ENCODE measurements at regions not wholly inside any gene's neighbourhood (a gene's known extent, or its start where the extent isn't known, plus 50 kb on each side); places are given as distances from the start of the nearest gene placed in this dataset.
"Not testable (repeated sequence)": the region's sequence is repeated elsewhere in the genome, so short reads cannot be mapped to it uniquely, and the experiment has no call there.

GRCh38 chr6:120786682-120787081 lies 547.6 kb downstream of the TBC1D32 start:
- DNase-seq: no peak

- DNase-seq: no peak
Measured at GRCh38 chr6:120786256-120786655, 548.0 kb downstream of the TBC1D32 start.

GRCh38 chr6:120785459-120786086 lies 548.7 kb downstream of the TBC1D32 start:
- no peak for DNase-seq

- no peak for DNase-seq
Measured at GRCh38 chr6:120779441-120779840, 554.8 kb downstream of the TBC1D32 start.

- DNase-seq: no peak
Measured at GRCh38 chr6:120775698-120776097, 558.6 kb downstream of the TBC1D32 start.

GRCh38 chr6:120774275-120774674 lies 560.0 kb downstream of the TBC1D32 start:
- DNase-seq: no peak

- no peak for DNase-seq
Measured at GRCh38 chr6:120771019-120771418, 563.3 kb downstream of the TBC1D32 start.

GRCh38 chr6:120764312-120764711 lies 570.0 kb downstream of the TBC1D32 start:
- no peak for DNase-seq

- DNase-seq: no peak
Measured at GRCh38 chr6:120759570-120759969, 574.7 kb downstream of the TBC1D32 start.

GRCh38 chr6:120748574-120748973 lies 585.7 kb downstream of the TBC1D32 start:
- not testable (repeated sequence) for DNase-seq

- DNase-seq: no peak
Measured at GRCh38 chr6:120736740-120737139, 597.5 kb downstream of the TBC1D32 start.

GRCh38 chr6:120735641-120736040 lies 598.6 kb downstream of the TBC1D32 start:
- no peak for DNase-seq

GRCh38 chr6:120711255-120711654 lies 623.0 kb downstream of the TBC1D32 start:
- no peak for DNase-seq

GRCh38 chr6:120700001-120700400 lies 634.3 kb downstream of the TBC1D32 start:
- no peak for DNase-seq

- DNase-seq: no peak
Measured at GRCh38 chr6:120686492-120686891, 647.8 kb downstream of the TBC1D32 start.

- DNase-seq: no peak
Measured at GRCh38 chr6:120682145-120682544, 652.1 kb downstream of the TBC1D32 start.

GRCh38 chr6:120681204-120681603 lies 653.1 kb downstream of the TBC1D32 start:
- DNase-seq: no peak

GRCh38 chr6:120675886-120676285 lies 658.4 kb downstream of the TBC1D32 start:
- DNase-seq: no peak

GRCh38 chr6:120671519-120671918 lies 662.8 kb downstream of the TBC1D32 start:
- no peak for DNase-seq

GRCh38 chr6:120652506-120652905 lies 681.8 kb downstream of the TBC1D32 start:
- no peak for DNase-seq

GRCh38 chr6:120648713-120649112 lies 685.6 kb downstream of the TBC1D32 start:
- no peak for DNase-seq

- DNase-seq: no peak
Measured at GRCh38 chr6:120646101-120646500, 688.2 kb downstream of the TBC1D32 start.

GRCh38 chr6:120632975-120633374 lies 701.3 kb downstream of the TBC1D32 start:
- DNase-seq: no peak

- DNase-seq: no peak
Measured at GRCh38 chr6:120627612-120628011, 706.7 kb downstream of the TBC1D32 start.

- no peak for DNase-seq
Measured at GRCh38 chr6:120622127-120622631, 712.1 kb downstream of the TBC1D32 start.

All from activated CD4-positive, alpha-beta T cell treated with anti-CD3 and anti-CD28 coated beads for 1 hour (primary cell).